ENCODE measurements at regions not wholly inside any gene's neighbourhood (a gene's known extent, or its start where the extent isn't known, plus 50 kb on each side); places are given as distances from the start of the nearest gene placed in this dataset.

DNA sequence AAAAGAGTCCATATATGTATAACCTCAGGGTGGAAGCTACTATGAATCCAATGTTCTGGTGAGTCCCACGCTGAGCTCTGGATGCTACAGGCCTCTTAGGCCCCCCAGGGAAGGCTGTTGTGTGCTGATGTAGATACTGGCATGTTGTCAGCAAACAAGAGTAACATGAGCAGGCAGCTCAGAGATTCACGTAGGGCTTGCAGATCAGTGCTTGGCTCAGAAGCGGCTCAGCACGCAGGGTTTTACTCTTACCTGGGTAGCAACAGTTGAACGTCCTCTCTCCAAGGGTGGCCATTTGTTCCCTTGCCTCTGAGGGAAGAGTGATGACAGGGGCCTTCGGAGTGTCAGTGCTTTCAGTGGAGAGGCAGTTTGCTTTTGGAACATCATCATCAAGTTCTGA lies 93.4 kb downstream of the ZFP64 start:
- TF ChIP-seq, protein P1, sequence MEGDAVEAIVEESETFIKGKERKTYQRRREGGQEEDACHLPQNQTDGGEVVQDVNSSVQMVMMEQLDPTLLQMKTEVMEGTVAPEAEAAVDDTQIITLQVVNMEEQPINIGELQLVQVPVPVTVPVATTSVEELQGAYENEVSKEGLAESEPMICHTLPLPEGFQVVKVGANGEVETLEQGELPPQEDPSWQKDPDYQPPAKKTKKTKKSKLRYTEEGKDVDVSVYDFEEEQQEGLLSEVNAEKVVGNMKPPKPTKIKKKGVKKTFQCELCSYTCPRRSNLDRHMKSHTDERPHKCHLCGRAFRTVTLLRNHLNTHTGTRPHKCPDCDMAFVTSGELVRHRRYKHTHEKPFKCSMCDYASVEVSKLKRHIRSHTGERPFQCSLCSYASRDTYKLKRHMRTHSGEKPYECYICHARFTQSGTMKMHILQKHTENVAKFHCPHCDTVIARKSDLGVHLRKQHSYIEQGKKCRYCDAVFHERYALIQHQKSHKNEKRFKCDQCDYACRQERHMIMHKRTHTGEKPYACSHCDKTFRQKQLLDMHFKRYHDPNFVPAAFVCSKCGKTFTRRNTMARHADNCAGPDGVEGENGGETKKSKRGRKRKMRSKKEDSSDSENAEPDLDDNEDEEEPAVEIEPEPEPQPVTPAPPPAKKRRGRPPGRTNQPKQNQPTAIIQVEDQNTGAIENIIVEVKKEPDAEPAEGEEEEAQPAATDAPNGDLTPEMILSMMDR (IDR thresholded peaks at IDR 0.05), result no peak
- no peak for TF ChIP-seq POLR2A (IDR thresholded peaks at IDR 0.05)
- TF ChIP-seq EP300 (IDR thresholded peaks at IDR 0.05), result no peak

Measured in tibial nerve (tissue), 4 donors.